Liver (tissue), 7 donors: ENCODE measurements at regions not wholly inside any gene's neighbourhood (a gene's known extent, or its start where the extent isn't known, plus 50 kb on each side); places are given as distances from the start of the nearest gene placed in this dataset.
"Not testable (repeated sequence)": the region's sequence is repeated elsewhere in the genome, so short reads cannot be mapped to it uniquely, and the experiment has no call there.

ENCODE experiments used
- DNase-seq: peaks from one replicate; pipeline ENCODE4 v3.0.0-alpha.2; 2017; ENCODE audit warnings: low spot score
- H3K27ac ChIP-seq, 2 donors: one replicate each; pipeline ENCODE4 v1.7.0; 2013; ENCODE audit warnings: inconsistent platforms in 2 of 2, low read length in 2 of 2, control low read depth in 1 of 2, low read depth in 1 of 2, mild to moderate bottlenecking in 1 of 2
- H3K27me3 ChIP-seq, 4 donors: one replicate each; pipeline versions ENCODE4 v1.6.1 to v1.7.0; 2013; ENCODE audit warnings: low read length in 3 of 4, inconsistent platforms in 1 of 4, mild to moderate bottlenecking in 1 of 4, moderate library complexity in 1 of 4; ENCODE audit not compliant: control insufficient read depth in 4 of 4, insufficient read depth in 4 of 4
- H3K36me3 ChIP-seq, 4 donors: one replicate each; pipeline versions ENCODE4 v1.6.1 to v1.7.0; 2013; ENCODE audit warnings: low read length in 3 of 4, mild to moderate bottlenecking in 3 of 4, low read depth in 1 of 4, moderate library complexity in 1 of 4; ENCODE audit not compliant: control insufficient read depth in 4 of 4, insufficient read depth in 3 of 4
- H3K4me1 ChIP-seq, 4 donors: one replicate each; pipeline versions ENCODE4 v1.6.1 to v1.7.0; 2013; ENCODE audit warnings: low read length in 3 of 4, mild to moderate bottlenecking in 3 of 4, moderate library complexity in 1 of 4; ENCODE audit not compliant: control insufficient read depth in 4 of 4, insufficient read depth in 4 of 4
- H3K4me3 ChIP-seq, 3 donors: one replicate each; pipeline versions ENCODE4 v1.6.1 to v1.7.0; 2013; ENCODE audit warnings: low read length in 3 of 3, control low read depth in 1 of 3, low read depth in 1 of 3, mild to moderate bottlenecking in 1 of 3
- H3K9ac ChIP-seq, 2 donors: one replicate each; pipeline ENCODE4 v1.7.0; 2013; ENCODE audit warnings: low read length in 2 of 2, mild to moderate bottlenecking in 2 of 2, moderate library complexity in 2 of 2, control low read depth in 1 of 2, low read depth in 1 of 2
- H3K9me3 ChIP-seq, 4 donors: one replicate each; pipeline versions ENCODE4 v1.6.1 to v1.7.0; 2013; ENCODE audit warnings: low read length in 3 of 4; ENCODE audit not compliant: control insufficient read depth in 4 of 4
- GABPA ChIP-seq, 2 donors: IDR thresholded peaks in 1 of 2; conservative IDR thresholded peaks in 1 of 2; 2 replicates each; pipeline ENCODE4 v1.6.1; 2016; ENCODE audit warnings: antibody characterized with exemption in 2 of 2, mild to moderate bottlenecking in 1 of 2, moderate library complexity in 1 of 2
- HNF4A ChIP-seq, 2 donors: conservative IDR thresholded peaks; 2 replicates each; pipeline ENCODE4 v1.6.1; 2016; ENCODE audit warnings: antibody characterized with exemption in 2 of 2, mild to moderate bottlenecking in 2 of 2
- WGBS: extraction: QIAGEN DNeasy Blood & Tissue Kit; methylation state at CpG from one replicate; pipeline ENCODE4 v1.1.7; 2013; 5-methylcytosine and 5-hydroxymethylcytosine counted together
- donor health status: healthy.
- donor health status: healthy.
- donor health status: healthy.
- donor health status: healthy.

GRCh38 chr6:100050550-100050949 is 56.5 kb upstream of the MCHR2 start:
- H3K36me3 ChIP-seq = no peaks in the 10 kb centered on the region
- no peak overlapping the region for H3K4me3 ChIP-seq
- 66% methylated on average over 2 of the region's 2 CpGs for WGBS
- H3K9ac ChIP-seq = no peak overlapping the region
- H3K27ac ChIP-seq = no peak overlapping the region
- no peaks in the 10 kb centered on the region for H3K27me3 ChIP-seq
- no peaks in the 10 kb centered on the region for H3K9me3 ChIP-seq
- DNase-seq = no peak
- H3K4me1 ChIP-seq = no peaks in the 10 kb centered on the region
- TF ChIP-seq HNF4A (conservative IDR thresholded peaks at IDR 0.05) (no peak), GABPA (IDR thresholded peaks at IDR 0.05 in 1 of 2, conservative IDR thresholded peaks at IDR 0.05 in 1 of 2) (no peak)

- DNase-seq, H3K36me3 ChIP-seq: not testable (repeated sequence)
These were observed 49.9 kb upstream of the MCHR2 start for GRCh38 chr6:100043961-100044360.

More at GRCh38 chr6:100043961-100044360, 49.9 kb upstream of the MCHR2 start:
- H3K27ac ChIP-seq, H3K4me3 ChIP-seq, H3K4me1 ChIP-seq, H3K27me3 ChIP-seq, H3K9me3 ChIP-seq, H3K9ac ChIP-seq: not testable (repeated sequence)
